SK-N-SH (cell line): ENCODE measurements at regions not wholly inside any gene's neighbourhood (a gene's known extent, or its start where the extent isn't known, plus 50 kb on each side); places are given as distances from the start of the nearest gene placed in this dataset.
"Not testable (repeated sequence)": the region's sequence is repeated elsewhere in the genome, so short reads cannot be mapped to it uniquely, and the experiment has no call there.

Source experiments
- CTCF ChIA-PET: fragments of 300-600, 350-600 bp; formaldehyde crosslinking; extraction: SDS; loops from one replicate; lab custom pipeline; 2021; lab: Yijun Ruan, JAX
- POLR2A ChIA-PET: fragments of 350-600 bp; sonication (Branson Sonifier 250); formaldehyde crosslinking; extraction: SDS; loops from one replicate; lab custom pipeline; 2020; ENCODE audit warnings: antibody characterized with exemption, inconsistent platforms; lab: Yijun Ruan, JAX
- DNase-seq: peaks from one replicate; pipeline ENCODE4 v3.0.0; 2012
- H2AFZ ChIP-seq: fragments of 200-600 bp; sonication (generic); 2 replicates; pipeline ENCODE4 v1.8.1; 2016; ENCODE audit warnings: antibody characterized with exemption, mild to moderate bottlenecking, low read depth
- H3F3A ChIP-seq: fragments of 200-600 bp; sonication (generic); replicated peaks from 2 replicates; pipeline ENCODE3; 2016; ENCODE audit warnings: antibody characterized with exemption, mild to moderate bottlenecking; ENCODE audit not compliant: insufficient read depth
- H3K27ac ChIP-seq, 2 experiments: fragments of 200-500 bp in 1 of 2; fragments of 200-600 bp in 1 of 2; sonication (Bioruptor generic) in 1 of 2; sonication (generic), shearing (Covaris generic) in 1 of 2; 2 replicates each; pipeline versions ENCODE4 v1.5.1 to v1.6.1; 2014 to 2016; ENCODE audit warnings: low read depth in 2 of 2, inconsistent platforms in 1 of 2, low read length in 1 of 2, mild to moderate bottlenecking in 1 of 2, mixed read lengths in 1 of 2
- H3K27me3 ChIP-seq: fragments of 200-600 bp; sonication (generic), shearing (Covaris generic); 2 replicates; pipeline ENCODE4 v1.6.1; 2016; ENCODE audit warnings: mixed run types; ENCODE audit not compliant: insufficient read depth
- H3K36me3 ChIP-seq, 2 experiments: fragments of 200-500 bp in 1 of 2; fragments of 200-600 bp in 1 of 2; sonication (Bioruptor generic) in 1 of 2; sonication (generic) in 1 of 2; replicated peaks in 1 of 2; 2 replicates each; pipeline versions ENCODE3 to v1.5.1; 2014 to 2016; ENCODE audit warnings: low read length in 1 of 2, mild to moderate bottlenecking in 1 of 2; ENCODE audit not compliant: insufficient read depth in 2 of 2, control insufficient read depth in 1 of 2
- H3K4me1 ChIP-seq, 2 experiments: fragments of 200-500 bp in 1 of 2; fragments of 200-600 bp in 1 of 2; sonication (Bioruptor generic) in 1 of 2; sonication (generic), shearing (Covaris generic) in 1 of 2; 2 replicates each; pipeline versions ENCODE4 v1.5.1 to v1.6.1; 2014 to 2016; ENCODE audit warnings: low read depth in 1 of 2, low read length in 1 of 2, mixed run types in 1 of 2; ENCODE audit not compliant: insufficient read depth in 2 of 2, control insufficient read depth in 1 of 2
- H3K4me2 ChIP-seq: fragments of 200-600 bp; sonication (generic), shearing (Covaris generic); 2 replicates; pipeline ENCODE4 v1.6.1; 2017; ENCODE audit warnings: mixed run types
- H3K4me3 ChIP-seq, 2 experiments: fragments of 200-500 bp in 1 of 2; fragments of 200-600 bp in 1 of 2; sonication (Bioruptor generic) in 1 of 2; sonication (generic), shearing (Covaris generic) in 1 of 2; 2 replicates each; pipeline versions ENCODE4 v1.5.1 to v1.8.1; 2014 to 2016; ENCODE audit warnings: low read depth in 2 of 2, inconsistent platforms in 1 of 2, low read length in 1 of 2, mild to moderate bottlenecking in 1 of 2, mixed read lengths in 1 of 2, moderate library complexity in 1 of 2
- H3K79me2 ChIP-seq: fragments of 200-600 bp; sonication (generic); 2 replicates; pipeline ENCODE4 v1.8.1; 2017; ENCODE audit warnings: mild to moderate bottlenecking; ENCODE audit not compliant: insufficient read depth
- H3K9ac ChIP-seq: fragments of 200-600 bp; sonication (generic); 2 replicates; pipeline ENCODE4 v1.6.1; 2017; ENCODE audit warnings: mixed run types
- H3K9me2 ChIP-seq: fragments of 200-600 bp; sonication (generic); 2 replicates; pipeline ENCODE4 v1.6.1; 2017; ENCODE audit warnings: mixed run types
- H3K9me3 ChIP-seq: fragments of 200-600 bp; sonication (generic); 2 replicates; pipeline ENCODE4 v1.6.1; 2017; ENCODE audit warnings: mixed run types, mild to moderate bottlenecking, moderate library complexity
- H4K20me1 ChIP-seq: fragments of 200-600 bp; sonication (generic); 2 replicates; pipeline ENCODE4 v1.6.1; 2017; ENCODE audit warnings: mild to moderate bottlenecking, mixed run types; ENCODE audit not compliant: insufficient read depth
- EP300 ChIP-seq, 2 experiments: IDR thresholded peaks; 2 replicates each; pipeline versions ENCODE4 v1.4.0 to v1.6.1; 2012; ENCODE audit warnings: borderline replicate concordance in 1 of 2, low read depth in 1 of 2, low read length in 1 of 2
- FOXJ3 ChIP-seq: sonication (generic); formaldehyde crosslinking; IDR thresholded peaks from 2 replicates; pipeline ENCODE4 v1.5.1; 2020; ENCODE audit warnings: mild to moderate bottlenecking, missing genetic modification reagents
- FOXM1 ChIP-seq: IDR thresholded peaks from 2 replicates; pipeline ENCODE4 v1.4.0; 2012; ENCODE audit warnings: low read depth, mild to moderate bottlenecking
- MAX ChIP-seq: IDR thresholded peaks from 2 replicates; pipeline ENCODE4 v1.4.0; 2012; ENCODE audit warnings: low read depth
- PBX3 ChIP-seq: IDR thresholded peaks from 2 replicates; pipeline ENCODE4; 2012
- POLR2AphosphoS5 ChIP-seq: IDR thresholded peaks from 2 replicates; pipeline ENCODE4 v1.6.1; 2012; ENCODE audit warnings: low read depth, low read length
- RCOR1 ChIP-seq: fragments of 150-350 bp; IDR thresholded peaks from 2 replicates; pipeline ENCODE4 v1.6.1; 2017; ENCODE audit warnings: antibody characterized with exemption, low read length
- YY1 ChIP-seq: IDR thresholded peaks from 2 replicates; pipeline ENCODE4 v1.4.0; 2012; ENCODE audit warnings: low read depth, mild to moderate bottlenecking
- ZBTB33 ChIP-seq: IDR thresholded peaks from 2 replicates; pipeline ENCODE4 v1.4.0; 2012; ENCODE audit warnings: low read depth, borderline replicate concordance
- WGBS: methylation state at CpG from one replicate; pipeline ENCODE4 v1.1.6; 2017; ENCODE audit warnings: low lambda C conversion rate; 5-methylcytosine and 5-hydroxymethylcytosine counted together

DNA sequence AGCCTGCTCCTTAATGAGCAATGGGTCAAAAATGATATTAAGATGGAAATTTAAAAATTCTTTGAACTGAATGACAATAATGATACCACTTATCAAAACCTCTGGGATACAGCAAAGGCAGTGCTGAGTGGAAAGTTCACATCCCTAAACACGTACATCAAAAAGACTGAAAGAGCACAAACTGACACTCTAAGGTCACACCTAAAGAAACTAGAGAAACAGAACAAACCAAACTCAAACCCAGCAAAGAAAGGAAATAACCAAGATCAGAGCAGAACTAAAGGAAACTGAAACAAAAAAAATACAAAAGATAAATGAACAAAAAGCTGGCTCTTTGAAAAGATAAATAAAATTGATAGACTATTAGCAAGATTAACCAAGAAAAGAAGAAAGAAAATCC lies 155.3 kb downstream of the LTN1 start:
- H3K36me3 ChIP-seq, H4K20me1 ChIP-seq, H3K27me3 ChIP-seq, H3K27ac ChIP-seq, H3K4me2 ChIP-seq, H3K9ac ChIP-seq, H3K9me2 ChIP-seq, H2AFZ ChIP-seq, H3K79me2 ChIP-seq, H3K4me1 ChIP-seq, H3K9me3 ChIP-seq, DNase-seq, POLR2A ChIA-PET, H3K4me3 ChIP-seq, H3F3A ChIP-seq: not testable (repeated sequence)
- CTCF ChIA-PET, result interaction anchor here (1.3 kb wide), 1 partner anchor 21 kb away, joined by 3 read pairs; no protein-coding TSS in a partner anchor
- 87% methylated on average over 1 of the region's 1 CpG for WGBS

DNA sequence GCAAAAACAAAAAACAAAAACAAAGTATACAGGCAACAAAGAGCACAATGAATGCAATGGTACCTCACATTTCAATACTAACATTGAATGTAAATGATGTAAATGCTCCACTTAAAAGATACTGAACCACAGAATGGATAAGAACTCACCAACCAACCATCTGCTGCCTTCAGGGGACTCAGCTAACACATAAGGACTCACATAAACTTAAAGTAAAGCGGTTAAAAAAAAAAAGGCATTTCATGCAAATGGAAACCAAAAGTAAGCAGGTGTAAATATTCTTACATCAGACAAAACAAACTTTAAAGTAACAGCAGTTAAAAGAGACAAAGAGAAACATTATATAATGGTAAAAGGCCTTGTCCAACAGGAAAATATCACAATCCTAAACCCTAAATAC lies 156.1 kb downstream of the LTN1 start:
- H3K9me2 ChIP-seq, H3K27me3 ChIP-seq, DNase-seq, H3K4me1 ChIP-seq, H3K36me3 ChIP-seq, H3K27ac ChIP-seq, H3K9me3 ChIP-seq, H3F3A ChIP-seq, H4K20me1 ChIP-seq, H3K9ac ChIP-seq, H2AFZ ChIP-seq, H3K4me2 ChIP-seq, H3K4me3 ChIP-seq, H3K79me2 ChIP-seq, POLR2A ChIA-PET: not testable (repeated sequence)
- CTCF ChIA-PET, result interaction anchor here (1.2 to 1.3 kb wide), 2 partner anchors 11 to 21 kb away, joined by 3 to 4 read pairs; no protein-coding TSS in a partner anchor
- 100% methylated on average over 1 of the region's 1 CpG for WGBS

GRCh38 chr21:28834335-28835238 lies 158.1 kb downstream of the LTN1 start:
- H3K9me2 ChIP-seq, result no peaks in the 10 kb centered on the region
- H3K9ac ChIP-seq, result no peak overlapping the region
- WGBS, result 96% methylated on average over 6 of the region's 6 CpGs
- no peak overlapping the region for H2AFZ ChIP-seq
- no peak overlapping the region for H3K4me3 ChIP-seq
- H3K36me3 ChIP-seq, result no peaks in the 10 kb centered on the region
- POLR2A ChIA-PET, result no interaction called here
- H3K4me1 ChIP-seq, result peaks cover 0 to 2% of the 10 kb centered on the region in 2 experiments; a peak in 2 of 4 replicates
- H3K9me3 ChIP-seq, result no peaks in the 10 kb centered on the region
- no peak for DNase-seq
- no peaks in the 10 kb centered on the region for H4K20me1 ChIP-seq
- no peaks in the 10 kb centered on the region for H3K27me3 ChIP-seq
- H3K27ac ChIP-seq, result no peak overlapping the region
- no peaks in the 10 kb centered on the region for H3K79me2 ChIP-seq
- TF ChIP-seq EP300 (IDR thresholded peaks at IDR 0.05; ENCODE audit: borderline replicate concordance in 1 of 2, low read depth in 1 of 2, low read length in 1 of 2) (no peak), FOXM1 (no peak), YY1 (no peak), MAX (no peak), ZBTB33 (no peak), POLR2AphosphoS5 (no peak), FOXJ3 (CRISPR knock-in tag) (no peak), PBX3 (no peak), RCOR1 (no peak)
- CTCF ChIA-PET, result interaction anchor here (0.7 kb wide), 1 partner anchor 16 kb away, joined by 3 read pairs; no protein-coding TSS in a partner anchor
- no peak overlapping the region for H3K4me2 ChIP-seq
- peaks cover 7% of the 10 kb centered on the region for H3F3A ChIP-seq
